ENCODE measurements at regions not wholly inside any gene's neighbourhood (a gene's known extent, or its start where the extent isn't known, plus 50 kb on each side); places are given as distances from the start of the nearest gene placed in this dataset.

- TF ChIP-seq CTCF (IDR thresholded peaks at IDR 0.05) (no peak), POLR2A (IDR thresholded peaks at IDR 0.05) (no peak)
Observed at GRCh38 chr3:117122609-117123008, 413.0 kb downstream of the TUSC7 start.

Measured in Peyer's patch (tissue), 4 donors.